ENCODE measurements at regions not wholly inside any gene's neighbourhood (a gene's known extent, or its start where the extent isn't known, plus 50 kb on each side); places are given as distances from the start of the nearest gene placed in this dataset.

GRCh38 chr6:40336940-40337760 is 250.0 kb downstream of the LRFN2 start:
- no peak for FAIRE-seq
- POLR2A ChIA-PET, result no interaction called here
- Histone ChIP-seq H3K9me3 (ENCODE audit: low read length) (no peaks in the 10 kb centered on the region), H4K20me1 (ENCODE audit: insufficient read depth, low read length) (no peaks in the 10 kb centered on the region), H3K4me3 (replicated peaks in 1 of 3; ENCODE audit: insufficient read depth in 1 of 3, low read depth in 2 of 3, low read length in 3 of 3) (no peak overlapping the region), H3K4me1 (ENCODE audit: insufficient read depth, low read length) (no peaks in the 10 kb centered on the region), H3K4me2 (ENCODE audit: low read depth, low read length) (no peak overlapping the region), H2AFZ (ENCODE audit: low read length) (no peak overlapping the region), H3K27me3 (ENCODE audit: control insufficient read depth in 1 of 2, insufficient read depth in 2 of 2, low read length in 2 of 2) (no peaks in the 10 kb centered on the region; a peak in 2 of 5 replicates), H3K36me3 (replicated peaks in 1 of 2; ENCODE audit: control insufficient read depth in 1 of 2, insufficient read depth in 2 of 2, low read length in 2 of 2) (no peaks in the 10 kb centered on the region), H3K27ac (ENCODE audit: extremely low read length, insufficient read depth, low read length) (no peak overlapping the region), H3K9ac (ENCODE audit: insufficient read depth, low read depth, low read length) (no peak overlapping the region), H3K79me2 (ENCODE audit: insufficient read depth, low read length) (no peaks in the 10 kb centered on the region)
- BruUV-seq (replicated peaks), result no TSS peak
- 7% methylated on average over 10 of the region's 10 CpGs for WGBS (ENCODE audit: low lambda C conversion rate)
- in situ Hi-C loops (cut with HindIII; ENCODE audit: extremely low pct_ligation_motif_present, low pct_unique_long_range_greater_than_20kb), result loop anchor here (25.0 kb wide), 1 partner anchor 700 kb away; the partner anchor contains the start of genes TSPO2 and UNC5CL
- no peak for ATAC-seq
- intact Hi-C loops (cut with micrococcal nuclease; ENCODE audit: unreplicated experiment), result no loop called here
- DNase-seq (ENCODE audit: low spot score), result no peak
- TF ChIP-seq ZNF136 (CRISPR knock-in tag; IDR thresholded peaks at IDR 0.05; ENCODE audit: low read depth), result no peak
- no peak for TF ChIP-seq MEF2D (CRISPR knock-in tag; IDR thresholded peaks at IDR 0.05)
- TF ChIP-seq MAZ (IDR thresholded peaks at IDR 0.05; ENCODE audit: borderline replicate concordance, low read depth, low read length), result no peak
- no peak for TF ChIP-seq MAZ (CRISPR knock-in tag; IDR thresholded peaks at IDR 0.05; ENCODE audit: low read depth)
- no peak for TF ChIP-seq ZNF839 (CRISPR knock-in tag; IDR thresholded peaks at IDR 0.05; ENCODE audit: borderline replicate concordance)
- no peak for TF ChIP-seq ELF3 (CRISPR knock-in tag; IDR thresholded peaks at IDR 0.05)
- TF ChIP-seq RNF2 (conservative IDR thresholded peaks at IDR 0.05; ENCODE audit: low read depth), result no peak
- CTCF ChIA-PET (ENCODE audit: low intra/inter-chr PET ratio, low total read pairs), result no interaction called here

DNA sequence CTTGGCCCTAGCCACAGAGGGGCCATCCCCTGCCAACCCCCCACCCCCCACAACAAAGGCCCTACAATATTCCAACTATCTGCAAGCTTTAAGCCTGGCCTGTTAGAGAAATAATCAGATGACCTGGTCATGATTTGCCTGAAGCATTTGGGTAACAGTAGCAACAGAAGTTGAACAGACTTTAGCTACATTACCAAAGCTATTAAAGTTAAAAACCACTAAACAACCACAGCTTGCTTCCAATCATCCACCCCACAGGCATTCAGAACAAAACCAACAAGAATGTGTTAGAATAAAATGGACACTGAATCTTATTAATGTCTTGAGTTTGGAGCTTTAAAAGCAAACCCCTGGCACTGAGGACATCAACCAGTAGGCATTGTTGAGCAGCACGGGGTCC is 250.9 kb downstream of the LRFN2 start:
- no peak for FAIRE-seq
- no peaks in the 10 kb centered on the region; a peak in 2 of 5 replicates for H3K27me3 ChIP-seq (ENCODE audit: control insufficient read depth in 1 of 2, insufficient read depth in 2 of 2, low read length in 2 of 2)
- no peaks in the 10 kb centered on the region for H3K79me2 ChIP-seq (ENCODE audit: insufficient read depth, low read length)
- POLR2A ChIA-PET, result no interaction called here
- CTCF ChIA-PET (ENCODE audit: low intra/inter-chr PET ratio, low total read pairs), result no interaction called here
- in situ Hi-C loops (cut with HindIII; ENCODE audit: extremely low pct_ligation_motif_present, low pct_unique_long_range_greater_than_20kb), result loop anchor here (25.0 kb wide), 1 partner anchor 701 kb away; the partner anchor contains the start of genes TSPO2 and UNC5CL
- 0% methylated on average over 1 of the region's 1 CpG for WGBS (ENCODE audit: low lambda C conversion rate)
- no peak overlapping the region for H3K9ac ChIP-seq (ENCODE audit: insufficient read depth, low read depth, low read length)
- no peak overlapping the region for H3K4me2 ChIP-seq (ENCODE audit: low read depth, low read length)
- no peak overlapping the region for H3K27ac ChIP-seq (ENCODE audit: extremely low read length, insufficient read depth, low read length)
- no peak for ATAC-seq
- no peaks in the 10 kb centered on the region for H4K20me1 ChIP-seq (ENCODE audit: insufficient read depth, low read length)
- intact Hi-C loops (cut with micrococcal nuclease; ENCODE audit: unreplicated experiment), result no loop called here
- DNase-seq (ENCODE audit: low spot score), result no peak
- no peak overlapping the region for H3K4me3 ChIP-seq (replicated peaks in 1 of 3; ENCODE audit: insufficient read depth in 1 of 3, low read depth in 2 of 3, low read length in 3 of 3)
- no peaks in the 10 kb centered on the region for H3K4me1 ChIP-seq (ENCODE audit: insufficient read depth, low read length)
- no peaks in the 10 kb centered on the region for H3K9me3 ChIP-seq (ENCODE audit: low read length)
- no peaks in the 10 kb centered on the region for H3K36me3 ChIP-seq (replicated peaks in 1 of 2; ENCODE audit: control insufficient read depth in 1 of 2, insufficient read depth in 2 of 2, low read length in 2 of 2)
- H2AFZ ChIP-seq (ENCODE audit: low read length), result no peak overlapping the region
- no TSS peak for BruUV-seq (replicated peaks)
- TF ChIP-seq, protein P1, sequence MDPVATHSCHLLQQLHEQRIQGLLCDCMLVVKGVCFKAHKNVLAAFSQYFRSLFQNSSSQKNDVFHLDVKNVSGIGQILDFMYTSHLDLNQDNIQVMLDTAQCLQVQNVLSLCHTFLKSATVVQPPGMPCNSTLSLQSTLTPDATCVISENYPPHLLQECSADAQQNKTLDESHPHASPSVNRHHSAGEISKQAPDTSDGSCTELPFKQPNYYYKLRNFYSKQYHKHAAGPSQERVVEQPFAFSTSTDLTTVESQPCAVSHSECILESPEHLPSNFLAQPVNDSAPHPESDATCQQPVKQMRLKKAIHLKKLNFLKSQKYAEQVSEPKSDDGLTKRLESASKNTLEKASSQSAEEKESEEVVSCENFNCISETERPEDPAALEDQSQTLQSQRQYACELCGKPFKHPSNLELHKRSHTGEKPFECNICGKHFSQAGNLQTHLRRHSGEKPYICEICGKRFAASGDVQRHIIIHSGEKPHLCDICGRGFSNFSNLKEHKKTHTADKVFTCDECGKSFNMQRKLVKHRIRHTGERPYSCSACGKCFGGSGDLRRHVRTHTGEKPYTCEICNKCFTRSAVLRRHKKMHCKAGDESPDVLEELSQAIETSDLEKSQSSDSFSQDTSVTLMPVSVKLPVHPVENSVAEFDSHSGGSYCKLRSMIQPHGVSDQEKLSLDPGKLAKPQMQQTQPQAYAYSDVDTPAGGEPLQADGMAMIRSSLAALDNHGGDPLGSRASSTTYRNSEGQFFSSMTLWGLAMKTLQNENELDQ (CRISPR knock-in tag; IDR thresholded peaks at IDR 0.05; ENCODE audit: borderline replicate concordance), result no peak
- TF ChIP-seq NR3C1 (CRISPR knock-in tag; IDR thresholded peaks at IDR 0.05) (no peak), SRF (IDR thresholded peaks at IDR 0.05; ENCODE audit: low read depth, low read length) (no peak), ZNF34 (CRISPR knock-in tag; IDR thresholded peaks at IDR 0.05; ENCODE audit: borderline replicate concordance) (no peak), TBX3 (IDR thresholded peaks at IDR 0.05; ENCODE audit: borderline replicate concordance) (no peak), HMG20B (CRISPR knock-in tag; conservative IDR thresholded peaks at IDR 0.05) (no peak), TAF1 (CRISPR knock-in tag; IDR thresholded peaks at IDR 0.05) (no peak), ZNF598 (CRISPR knock-in tag; IDR thresholded peaks at IDR 0.05; ENCODE audit: borderline replicate concordance) (no peak)
- TF ChIP-seq, protein P2, sequence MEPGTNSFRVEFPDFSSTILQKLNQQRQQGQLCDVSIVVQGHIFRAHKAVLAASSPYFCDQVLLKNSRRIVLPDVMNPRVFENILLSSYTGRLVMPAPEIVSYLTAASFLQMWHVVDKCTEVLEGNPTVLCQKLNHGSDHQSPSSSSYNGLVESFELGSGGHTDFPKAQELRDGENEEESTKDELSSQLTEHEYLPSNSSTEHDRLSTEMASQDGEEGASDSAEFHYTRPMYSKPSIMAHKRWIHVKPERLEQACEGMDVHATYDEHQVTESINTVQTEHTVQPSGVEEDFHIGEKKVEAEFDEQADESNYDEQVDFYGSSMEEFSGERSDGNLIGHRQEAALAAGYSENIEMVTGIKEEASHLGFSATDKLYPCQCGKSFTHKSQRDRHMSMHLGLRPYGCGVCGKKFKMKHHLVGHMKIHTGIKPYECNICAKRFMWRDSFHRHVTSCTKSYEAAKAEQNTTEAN (CRISPR knock-in tag; conservative IDR thresholded peaks at IDR 0.05), result no peak
